NCI-H2227 (cell line): ENCODE measurements at regions not wholly inside any gene's neighbourhood (a gene's known extent, or its start where the extent isn't known, plus 50 kb on each side); places are given as distances from the start of the nearest gene placed in this dataset.
A peak's percentile ranks its signal among the peaks of the same experiment; 100 is the strongest.

Experiments used
- DNase-seq: peaks from one replicate; lab custom pipeline; 2025; ENCODE audit not compliant: unreplicated experiment; lab: John Stamatoyannopoulos, UW

DNA sequence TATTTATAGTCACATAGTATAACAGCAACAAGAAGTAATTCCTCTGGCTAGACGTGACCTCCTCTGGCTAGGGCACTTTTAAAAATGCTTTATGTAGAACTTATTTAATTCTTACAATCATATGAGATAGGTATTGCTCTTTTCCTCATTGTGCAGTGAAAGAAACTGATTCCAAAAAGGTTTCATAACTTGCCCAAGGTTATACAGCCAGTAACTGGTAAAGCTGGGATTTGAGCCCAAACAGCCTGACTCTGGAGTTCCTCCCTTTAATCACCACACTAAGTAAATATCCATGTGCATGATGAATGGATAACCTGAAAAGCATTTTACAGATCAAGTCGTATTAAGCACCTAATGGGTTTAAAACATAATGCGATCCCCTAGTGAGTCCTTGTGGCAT is 214.6 kb downstream of the PRL start:
- no peak for DNase-seq

DNA sequence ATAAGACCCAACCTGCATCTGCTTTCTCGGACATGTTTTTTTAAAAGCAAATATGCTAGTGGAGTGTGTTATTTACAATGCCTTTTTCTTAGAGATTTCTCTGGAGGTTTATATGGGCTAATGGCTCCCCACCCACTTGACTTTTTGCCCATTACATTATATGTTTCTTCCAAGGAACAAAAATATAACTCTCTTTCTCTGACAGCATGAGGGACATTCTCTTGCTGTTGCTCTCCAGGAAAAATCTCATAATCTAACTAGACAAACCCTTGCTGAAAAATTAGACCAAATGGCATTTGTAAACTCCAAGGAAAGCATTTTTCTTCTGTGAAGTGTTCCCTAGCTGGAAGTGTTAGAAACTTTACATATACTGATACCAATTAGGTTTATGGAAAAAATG is 213.7 kb downstream of the PRL start:
- no peak for DNase-seq

DNA sequence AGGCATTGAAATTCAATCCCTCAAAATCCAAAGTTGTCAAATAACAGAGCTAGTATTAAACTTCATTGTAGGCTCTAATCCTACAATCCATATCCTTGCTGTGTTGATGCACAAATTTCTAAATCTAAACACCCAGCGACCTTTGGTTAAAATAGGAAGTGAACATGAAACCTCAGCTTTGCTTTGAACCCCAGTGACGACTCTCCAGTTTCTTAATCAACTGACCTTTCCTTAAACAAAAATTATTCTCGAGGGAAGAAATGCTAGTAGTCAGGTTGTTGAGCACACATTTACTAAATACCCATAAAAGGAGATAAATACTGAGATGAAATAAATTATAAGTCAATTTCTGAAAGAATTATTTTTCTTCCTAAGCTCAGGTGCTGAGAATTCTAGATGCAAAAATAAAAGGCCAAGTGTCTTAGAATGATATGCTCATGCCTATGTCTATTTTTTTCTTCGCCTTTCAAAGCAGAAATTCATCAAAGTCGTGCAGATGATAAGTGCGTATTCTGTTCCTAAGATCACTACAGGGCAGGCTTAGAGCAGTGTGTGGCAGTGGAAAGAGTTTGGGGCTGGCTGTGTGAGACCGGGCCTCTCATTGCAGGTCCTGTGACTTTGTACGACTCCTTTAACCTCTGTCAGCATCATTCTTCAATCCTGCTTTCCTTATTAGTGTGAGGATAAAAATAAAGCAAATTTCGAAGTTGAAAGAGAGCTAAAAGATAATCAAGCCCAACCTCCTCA is 208.7 kb downstream of the PRL start:
- no peak for DNase-seq

DNA sequence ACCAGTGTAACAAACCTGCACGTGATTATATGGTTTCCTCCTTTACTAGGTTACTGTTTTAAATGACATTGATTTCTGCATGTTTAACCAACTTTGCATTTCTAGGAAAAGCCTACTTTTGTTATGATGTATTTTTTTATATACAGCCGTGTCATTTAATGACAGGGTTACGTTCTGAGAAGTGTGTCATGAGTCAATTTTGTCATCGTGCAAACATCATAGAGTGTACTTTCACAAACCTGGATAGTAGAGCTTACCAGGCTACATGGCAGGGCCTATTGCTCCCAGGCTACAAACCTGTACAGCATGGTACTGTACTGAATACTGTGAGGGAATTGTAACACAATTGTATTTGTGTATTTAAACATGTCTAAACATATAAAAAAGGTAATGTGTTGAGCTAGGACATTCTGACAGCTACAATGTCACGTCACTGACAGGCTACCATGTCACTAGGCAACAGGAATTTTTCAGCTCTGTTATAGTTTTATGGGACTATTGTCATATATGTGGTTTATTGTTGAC is 205.3 kb downstream of the PRL start:
- no peak for DNase-seq

DNA sequence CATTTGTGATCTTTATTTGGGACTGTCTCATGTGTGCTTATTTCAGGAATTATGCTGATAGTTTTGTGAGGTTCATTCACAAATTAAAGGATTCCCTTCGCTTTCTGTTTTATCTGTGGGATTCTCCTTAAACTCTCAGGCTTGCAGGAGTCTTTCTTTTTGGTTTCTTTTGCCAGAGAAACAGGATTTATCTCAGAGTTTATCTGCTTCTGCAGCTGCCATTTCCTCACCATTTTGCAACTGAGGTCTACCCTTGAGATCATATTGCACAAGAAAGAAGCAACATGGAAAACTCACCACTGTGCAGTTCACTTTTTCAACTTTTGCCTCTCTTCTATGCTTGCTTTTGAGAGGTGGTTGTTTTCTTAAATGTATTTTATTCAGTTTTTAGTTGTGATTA is 201.0 kb downstream of the PRL start:
- DNase-seq: no peak

DNA sequence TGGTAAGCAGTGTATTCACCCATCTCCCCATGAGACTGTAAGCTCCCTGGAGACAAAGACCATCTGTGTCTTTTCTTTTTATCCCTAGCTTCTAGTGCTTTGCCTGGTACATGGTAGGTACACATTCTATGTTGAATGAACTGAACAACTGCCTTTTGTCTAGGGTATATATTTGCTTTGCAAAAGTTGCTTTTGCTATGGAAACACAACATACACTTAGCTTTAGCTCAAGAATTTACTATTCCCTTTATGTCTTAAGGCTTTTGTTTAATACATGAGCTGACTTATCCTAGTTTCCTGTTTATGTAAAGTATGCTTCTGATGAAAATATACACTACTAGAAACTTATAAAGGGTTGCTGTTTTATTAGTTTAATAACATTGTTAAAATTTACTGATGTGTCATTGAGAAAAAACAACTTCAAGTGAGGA is 198.2 kb downstream of the PRL start:
- no peak for DNase-seq

DNA sequence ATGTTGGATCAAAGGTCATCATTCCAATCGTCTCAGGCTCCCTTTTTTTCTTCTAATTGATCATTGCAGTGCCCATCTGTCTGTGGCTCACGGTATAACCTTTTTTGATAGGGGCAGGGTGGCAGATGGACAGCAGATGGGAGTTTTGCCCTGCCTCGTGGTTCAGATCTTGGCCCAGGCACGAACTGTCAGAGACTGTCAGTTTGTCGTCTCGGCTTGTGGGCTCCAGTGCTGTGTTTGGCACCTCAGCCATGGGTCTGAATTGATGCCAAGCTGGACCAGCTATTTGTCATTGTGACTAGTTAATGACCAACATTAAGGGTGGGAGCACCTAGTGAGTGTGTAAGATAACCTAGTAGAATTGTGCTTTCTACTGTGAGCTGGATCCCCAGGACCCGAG is 197.6 kb downstream of the PRL start:
- no peak for DNase-seq

DNA sequence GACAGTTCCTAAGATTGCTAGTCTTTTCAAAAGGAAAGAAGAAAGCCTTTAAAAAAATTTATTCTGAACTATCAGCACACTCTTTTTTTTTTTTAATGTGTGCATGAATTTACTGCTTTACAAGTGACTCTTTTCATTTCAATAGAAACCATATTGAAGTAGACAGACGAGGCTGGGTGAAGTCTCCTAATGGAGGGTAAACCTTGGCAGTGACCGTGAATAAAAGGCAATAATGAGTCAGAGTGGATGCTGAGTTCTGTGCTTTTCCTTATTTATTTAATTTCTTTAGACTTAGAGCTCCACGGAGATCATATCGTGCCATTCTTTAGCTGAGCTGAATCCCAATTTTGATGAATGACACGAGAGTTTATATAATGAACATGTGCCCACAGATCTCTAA is 196.9 kb downstream of the PRL start:
- no peak for DNase-seq

DNA sequence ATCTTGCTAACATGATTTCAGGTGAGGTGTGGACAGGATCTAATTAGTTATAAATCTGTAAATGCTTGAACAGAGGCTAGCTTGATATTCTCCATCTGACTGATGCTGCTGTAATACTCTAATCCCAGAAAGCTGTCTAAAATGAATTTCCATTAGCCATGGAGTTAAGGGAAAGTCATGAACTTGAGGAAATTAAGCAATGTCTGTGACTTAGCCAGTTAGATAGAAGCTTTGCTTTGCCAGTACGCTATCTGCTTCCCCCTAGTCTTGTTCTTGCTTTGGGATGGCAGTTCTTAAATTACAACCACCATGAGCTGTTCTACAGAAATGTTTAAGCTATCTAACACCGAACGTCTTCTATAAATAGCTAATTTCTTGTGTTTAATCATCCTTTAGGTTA is 195.7 kb downstream of the PRL start:
- no peak for DNase-seq

DNA sequence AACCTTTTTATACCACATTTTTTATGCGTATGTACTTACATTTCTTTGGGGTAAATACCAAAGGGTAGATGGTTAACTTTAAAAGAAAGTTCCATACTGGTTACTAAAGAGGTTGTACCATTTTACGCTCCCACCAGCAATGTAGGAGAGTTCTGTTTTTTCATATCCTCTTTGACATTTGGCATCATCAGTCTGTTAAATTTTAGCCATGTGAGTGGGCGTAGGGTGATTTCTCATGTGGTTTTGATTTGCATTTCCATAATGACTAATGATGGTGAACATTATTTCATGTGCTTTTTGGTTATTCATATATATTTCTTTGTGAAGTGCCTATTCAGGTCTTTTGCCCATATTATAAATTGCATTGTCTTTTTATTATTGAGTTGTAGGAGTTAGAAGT is 194.2 kb downstream of the PRL start:
- no peak for DNase-seq

DNA sequence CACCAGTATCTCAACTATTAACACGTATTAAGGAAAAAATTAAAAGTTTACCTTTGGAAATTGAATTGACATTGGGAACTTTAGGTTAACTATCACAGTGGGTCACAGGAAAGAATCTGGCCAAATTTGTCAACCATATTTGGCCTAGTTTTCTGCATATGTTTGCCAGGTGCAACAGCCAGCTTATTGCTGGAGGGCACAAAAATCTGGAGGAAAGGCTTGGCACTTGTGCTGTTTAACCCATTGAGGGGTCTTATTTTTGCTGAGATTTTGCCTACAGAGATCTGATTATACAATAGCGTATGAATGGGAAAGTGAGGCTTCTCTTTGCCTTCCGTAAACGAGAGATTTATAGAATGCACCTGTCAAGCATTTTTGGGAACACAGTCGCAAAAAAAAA is 190.4 kb downstream of the PRL start:
- no peak for DNase-seq

DNA sequence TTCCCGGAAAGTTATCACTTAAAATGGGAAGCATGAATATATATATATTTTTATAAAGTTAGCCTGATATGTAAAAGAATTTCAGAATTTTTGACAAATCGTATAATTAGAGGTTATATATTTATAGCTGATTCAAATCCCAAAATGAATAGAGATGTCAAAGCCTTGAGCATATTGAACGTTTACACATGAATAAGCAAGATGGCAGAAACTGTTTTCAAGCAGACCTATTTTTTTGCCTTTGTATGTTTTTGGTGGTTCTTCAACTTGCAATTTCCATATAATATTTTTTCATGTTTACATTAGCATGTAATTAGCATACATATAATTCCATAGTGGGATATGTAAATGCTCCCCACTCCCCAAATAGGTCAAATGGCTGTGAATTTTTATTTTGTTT is 189.9 kb downstream of the PRL start:
- no peak for DNase-seq

DNA sequence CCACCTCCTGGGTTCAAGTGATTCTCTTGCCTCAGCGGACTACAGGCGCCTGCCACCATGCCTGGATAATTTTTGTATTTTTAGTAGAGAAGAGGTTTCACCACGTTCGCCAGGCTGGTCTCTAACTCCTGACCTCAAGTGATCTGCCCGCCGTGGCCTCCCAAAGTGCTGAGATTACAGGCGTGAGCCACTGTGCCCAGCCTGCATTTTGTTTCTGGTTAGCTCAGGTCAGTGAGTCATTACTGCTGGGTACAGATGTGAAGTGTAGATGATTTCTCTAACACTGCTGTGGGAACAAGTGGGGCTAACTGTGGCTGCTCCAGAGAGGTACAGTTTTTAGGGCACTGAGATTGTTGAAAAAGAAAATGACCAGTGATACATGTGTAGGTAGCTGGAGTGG is 188.6 kb downstream of the PRL start:
- peak; percentile 8 for DNase-seq

DNA sequence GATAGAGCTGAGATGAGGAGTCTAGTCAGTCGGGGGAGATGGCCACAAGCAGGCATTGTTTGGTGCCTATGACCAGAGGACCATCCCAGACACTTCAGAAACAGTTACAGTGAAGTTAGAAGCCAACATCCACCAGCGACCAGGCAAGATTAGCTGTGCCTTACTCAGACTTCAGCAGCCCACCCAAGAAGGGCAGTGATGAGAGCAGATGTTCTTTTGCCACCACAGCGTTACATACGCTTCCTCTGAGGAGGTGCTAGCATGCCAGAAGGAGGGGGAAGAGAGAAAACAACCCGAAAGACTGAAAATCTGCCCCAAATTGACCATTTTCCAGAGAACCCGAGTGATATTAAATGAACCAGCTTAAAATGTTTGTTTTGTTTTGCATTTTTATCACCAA is 186.8 kb downstream of the PRL start:
- DNase-seq: no peak

DNA sequence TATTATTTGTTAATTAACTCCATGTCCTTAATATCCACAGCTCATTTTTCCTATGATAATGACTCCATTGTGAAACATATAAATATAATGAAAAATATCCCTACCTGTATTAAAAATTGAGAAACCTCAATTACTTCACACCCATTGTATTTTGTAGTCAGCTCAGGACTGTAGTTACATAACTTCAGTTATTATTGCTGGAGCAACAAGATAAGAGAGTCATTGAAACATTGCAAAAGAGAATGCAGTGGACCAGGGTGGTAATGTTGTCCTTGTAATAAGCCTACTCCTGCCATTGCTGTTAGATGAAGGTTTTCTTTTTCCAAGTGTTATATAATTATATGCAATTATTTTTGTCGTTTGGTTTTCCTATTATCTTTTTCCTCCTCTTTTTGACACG is 184.4 kb downstream of the PRL start:
- DNase-seq: no peak

DNA sequence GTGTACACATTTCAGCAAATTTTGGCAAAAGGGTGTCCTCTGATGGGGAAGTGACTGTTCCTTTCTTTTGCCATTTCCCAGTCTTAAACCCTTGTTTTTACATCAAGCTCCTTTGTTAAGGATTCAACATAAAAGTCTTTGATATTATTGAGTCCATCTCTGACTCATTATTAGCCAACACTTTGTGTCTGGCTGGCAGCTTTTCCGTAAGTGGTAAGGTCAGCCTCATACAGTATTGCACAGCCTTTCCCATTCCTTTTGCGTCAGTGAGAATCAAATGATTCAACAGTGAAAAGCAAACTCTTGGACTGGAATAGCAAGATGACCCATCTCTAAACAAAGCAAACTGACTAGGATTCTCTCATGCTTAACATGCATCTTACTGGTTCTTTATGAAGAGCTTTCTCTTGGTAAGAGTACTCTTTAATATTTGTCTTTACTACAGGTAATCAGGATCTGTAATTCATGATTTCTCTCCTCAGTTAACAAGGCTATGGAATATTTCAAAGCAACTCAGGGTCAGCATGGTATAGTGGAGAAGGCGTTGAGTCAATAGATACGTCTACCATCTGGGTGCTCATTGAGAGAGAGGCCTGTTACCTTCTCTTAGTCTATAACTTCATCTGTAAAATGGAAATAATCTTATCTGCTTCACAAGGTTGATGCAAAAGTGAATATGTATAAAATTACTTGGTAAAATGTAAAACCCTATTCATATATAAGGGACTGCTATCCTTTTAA is 183.6 kb downstream of the PRL start:
- no peak for DNase-seq

DNA sequence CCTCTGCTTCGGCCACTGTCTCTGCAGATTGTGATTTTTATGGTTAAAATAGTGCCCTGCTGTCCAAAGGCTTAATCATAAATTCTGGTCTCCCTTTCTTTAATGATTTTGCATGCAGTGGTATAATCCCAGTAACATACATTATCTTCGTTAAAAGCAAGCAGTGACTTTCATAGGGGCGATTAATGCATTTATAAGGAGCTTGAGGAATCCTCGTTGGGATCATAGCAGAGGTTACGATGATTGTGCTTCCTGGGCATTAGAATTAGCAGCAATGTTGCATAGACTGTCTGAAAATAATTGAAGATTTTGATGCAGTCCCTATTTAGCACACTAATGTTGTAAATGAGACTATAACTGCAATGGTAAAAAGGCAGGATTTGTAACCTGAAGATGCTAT is 181.3 kb downstream of the PRL start:
- no peak for DNase-seq

DNA sequence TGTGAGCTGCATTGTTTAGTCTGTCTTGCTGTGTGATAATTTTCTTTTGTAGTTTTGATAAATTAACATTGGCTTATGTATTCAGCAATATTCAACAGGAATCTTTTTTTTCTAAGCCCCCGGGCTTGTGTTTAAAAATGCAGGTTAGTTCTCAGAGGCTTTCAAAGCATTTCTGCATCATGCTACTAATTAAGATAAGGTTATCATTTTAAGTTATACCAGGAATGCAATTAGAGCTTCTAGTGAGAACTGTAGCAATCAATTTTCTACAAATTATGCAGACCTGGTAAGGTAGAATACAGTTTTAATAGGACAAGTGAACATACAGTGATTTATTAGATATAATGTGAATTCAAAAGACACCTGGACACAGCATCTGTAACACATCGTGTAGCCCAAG is 179.2 kb downstream of the PRL start:
- DNase-seq: no peak

DNA sequence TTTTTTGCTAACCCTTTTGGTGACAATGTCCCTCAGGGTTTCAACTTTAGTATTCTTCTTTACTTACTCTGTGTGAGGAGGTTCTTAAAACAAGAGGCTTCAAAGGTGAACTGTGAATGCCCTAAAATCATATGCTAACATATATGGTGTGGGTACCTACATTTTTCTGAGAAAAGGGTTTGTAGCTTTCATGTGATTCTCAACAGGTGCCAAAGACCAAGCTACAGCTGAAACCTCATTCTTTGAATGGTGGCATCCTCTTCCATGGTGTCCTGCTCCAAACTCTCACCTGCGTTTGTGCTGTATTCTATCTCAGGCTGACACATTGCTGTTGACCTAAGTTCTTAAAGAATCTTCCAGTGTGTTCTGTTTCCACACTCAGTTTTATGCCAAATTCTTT is 177.3 kb downstream of the PRL start:
- DNase-seq: no peak

DNA sequence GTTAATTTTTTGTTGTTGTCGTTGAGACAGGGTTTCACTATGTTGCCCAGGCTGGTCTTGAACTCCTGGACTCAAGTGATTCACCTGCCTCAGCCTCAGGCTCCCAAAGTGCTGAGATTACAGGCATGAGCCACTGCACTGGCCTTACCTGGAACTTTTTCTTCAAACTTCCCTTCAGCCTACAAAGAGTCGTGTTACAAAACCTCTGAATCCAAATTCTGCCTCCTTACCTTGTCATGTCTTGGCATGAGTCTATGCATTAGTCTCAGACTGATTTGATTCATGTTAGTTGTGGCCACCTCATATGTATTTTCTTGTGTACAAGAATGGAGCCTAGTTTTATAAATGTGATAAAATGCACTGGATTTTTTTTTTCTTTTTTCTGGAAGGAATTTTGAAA is 172.1 kb downstream of the PRL start:
- no peak for DNase-seq

DNA sequence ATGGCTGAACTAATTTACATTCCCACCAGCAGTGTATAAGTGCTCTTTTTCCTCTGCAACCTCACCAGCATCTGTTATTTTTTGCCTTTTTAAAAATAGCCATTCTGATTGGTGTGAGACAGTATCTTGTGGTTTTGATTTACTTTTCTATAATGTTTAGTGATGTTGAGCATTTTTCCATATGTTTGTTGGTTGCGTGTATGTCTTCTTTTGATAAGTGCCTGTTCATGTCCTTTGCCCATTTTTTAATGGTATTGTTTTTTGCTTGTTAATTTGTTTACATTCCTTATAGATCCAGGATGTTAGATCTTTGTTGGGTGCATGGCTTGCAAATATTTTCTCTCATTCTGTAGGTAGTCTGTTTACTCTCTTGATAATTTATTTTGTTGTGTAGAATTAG is 169.9 kb downstream of the PRL start:
- DNase-seq: no peak

DNA sequence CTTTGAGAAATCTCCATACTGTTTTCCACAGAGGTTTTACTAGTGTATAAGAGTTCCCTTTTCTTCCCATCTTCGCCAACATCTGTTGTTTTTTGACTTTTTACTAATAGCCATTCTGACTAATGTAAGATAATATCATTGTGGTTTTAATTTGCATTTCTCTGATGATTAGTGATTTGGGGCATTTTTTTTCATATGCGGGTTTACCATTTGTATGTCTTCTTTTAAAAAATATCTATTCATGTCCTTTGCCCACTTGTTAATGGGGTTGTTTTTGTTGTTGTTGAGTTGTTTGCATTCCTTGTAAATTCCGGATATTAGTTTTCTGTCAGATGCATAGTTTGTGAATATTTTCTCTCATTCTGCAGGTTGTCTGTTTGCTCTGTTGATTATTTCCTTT is 167.1 kb downstream of the PRL start:
- DNase-seq: no peak

DNA sequence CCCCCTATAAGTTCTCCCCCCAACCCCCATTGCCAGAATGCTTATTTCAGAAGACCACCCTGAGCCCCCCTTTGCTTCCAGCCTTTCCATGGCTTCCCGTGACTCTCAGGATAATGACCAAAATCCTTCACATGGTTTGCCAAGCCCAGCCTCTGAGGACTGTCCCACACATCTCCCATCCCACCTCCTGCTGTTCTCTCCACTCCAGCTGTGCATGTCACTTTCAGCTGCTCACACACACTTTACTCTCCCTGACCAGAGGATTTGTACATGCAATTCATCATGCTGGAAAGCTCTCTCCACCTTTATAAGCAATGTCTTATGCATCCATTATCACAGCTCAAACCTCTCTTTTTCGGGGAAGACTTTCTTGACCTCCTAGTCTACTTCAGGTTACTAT is 164.2 kb downstream of the PRL start:
- no peak for DNase-seq
